HepG2 (cell line): ENCODE measurements at regions not wholly inside any gene's neighbourhood (a gene's known extent, or its start where the extent isn't known, plus 50 kb on each side); places are given as distances from the start of the nearest gene placed in this dataset.

ENCODE experiments used
- EED ChIP-seq: sonication (generic); formaldehyde crosslinking; IDR thresholded peaks from 2 replicates; pipeline ENCODE4 v1.5.0; 2020; ENCODE audit warnings: mild to moderate bottlenecking, missing genetic modification reagents
- GABPB1 ChIP-seq: IDR thresholded peaks from 2 replicates; pipeline ENCODE4 v1.6.1; 2016; ENCODE audit warnings: mild to moderate bottlenecking, missing genetic modification reagents, moderate library complexity, missing compliant biosample characterization
- KDM6A ChIP-seq: IDR thresholded peaks from 2 replicates; pipeline ENCODE4 v1.6.1; 2016; ENCODE audit warnings: low read depth
- MAFK ChIP-seq, 2 experiments: IDR thresholded peaks in 1 of 2; conservative IDR thresholded peaks in 1 of 2; 2 replicates each; pipeline ENCODE4 v1.6.1; 2011; ENCODE audit warnings: improper control_type of control experiment in 2 of 2, low read length in 2 of 2
- NR1H2 ChIP-seq: sonication (generic); formaldehyde crosslinking; IDR thresholded peaks from 2 replicates; pipeline ENCODE4 v1.8.1; 2022; ENCODE audit warnings: low read depth, missing genetic modification reagents, borderline replicate concordance
- PHF8 ChIP-seq: sonication (generic); formaldehyde crosslinking; IDR thresholded peaks from 2 replicates; pipeline ENCODE4 v1.5.0; 2020; ENCODE audit warnings: missing genetic modification reagents
- PRDM15 ChIP-seq: sonication (generic); formaldehyde crosslinking; IDR thresholded peaks from 2 replicates; pipeline ENCODE4 v1.4.0; 2020; ENCODE audit warnings: missing genetic modification reagents
- TGIF2 ChIP-seq: IDR thresholded peaks from 2 replicates; pipeline ENCODE4 v1.6.1; 2016; ENCODE audit warnings: control low read depth, missing compliant biosample characterization
- ZFP82 ChIP-seq: sonication (generic); formaldehyde crosslinking; IDR thresholded peaks from 2 replicates; pipeline ENCODE4 v1.5.1; 2020; ENCODE audit warnings: mild to moderate bottlenecking, missing genetic modification reagents, borderline replicate concordance
- ZFYVE20 ChIP-seq: sonication (generic); formaldehyde crosslinking; IDR thresholded peaks from 2 replicates; pipeline ENCODE4 v1.8.0; 2023; ENCODE audit warnings: low read depth, mild to moderate bottlenecking, moderate library complexity, missing genetic modification reagents, borderline replicate concordance
- ZNF12 ChIP-seq: sonication (generic); formaldehyde crosslinking; IDR thresholded peaks from 2 replicates; pipeline ENCODE4 v1.5.0; 2020; ENCODE audit warnings: missing genetic modification reagents
- ZNF142 ChIP-seq: sonication (generic); formaldehyde crosslinking; IDR thresholded peaks from 2 replicates; pipeline ENCODE4 v1.4.0; 2020; ENCODE audit warnings: missing genetic modification reagents
- ZNF317 ChIP-seq: sonication (generic); formaldehyde crosslinking; IDR thresholded peaks from 2 replicates; pipeline ENCODE4 v1.5.0; 2020; ENCODE audit warnings: mild to moderate bottlenecking, missing genetic modification reagents
- ZNF496 ChIP-seq: sonication (generic); formaldehyde crosslinking; IDR thresholded peaks from 2 replicates; pipeline ENCODE4 v1.8.1; 2023; ENCODE audit warnings: mild to moderate bottlenecking, moderate library complexity, missing genetic modification reagents; ENCODE audit not compliant: insufficient replicate concordance
- ZNF614 ChIP-seq: IDR thresholded peaks from 2 replicates; pipeline ENCODE4 v1.6.1; 2018; ENCODE audit warnings: missing biosample characterization, missing genetic modification reagents, inconsistent platforms, borderline replicate concordance
- TF ChIP-seq, protein P1 (sequence below): sonication (generic); formaldehyde crosslinking; IDR thresholded peaks from 2 replicates; pipeline ENCODE4 v1.4.0; 2020; ENCODE audit warnings: missing genetic modification reagents
- TF ChIP-seq, protein P2 (sequence below): sonication (generic); formaldehyde crosslinking; IDR thresholded peaks from 2 replicates; pipeline ENCODE4 v1.4.0; 2020; ENCODE audit warnings: mild to moderate bottlenecking, missing genetic modification reagents

DNA sequence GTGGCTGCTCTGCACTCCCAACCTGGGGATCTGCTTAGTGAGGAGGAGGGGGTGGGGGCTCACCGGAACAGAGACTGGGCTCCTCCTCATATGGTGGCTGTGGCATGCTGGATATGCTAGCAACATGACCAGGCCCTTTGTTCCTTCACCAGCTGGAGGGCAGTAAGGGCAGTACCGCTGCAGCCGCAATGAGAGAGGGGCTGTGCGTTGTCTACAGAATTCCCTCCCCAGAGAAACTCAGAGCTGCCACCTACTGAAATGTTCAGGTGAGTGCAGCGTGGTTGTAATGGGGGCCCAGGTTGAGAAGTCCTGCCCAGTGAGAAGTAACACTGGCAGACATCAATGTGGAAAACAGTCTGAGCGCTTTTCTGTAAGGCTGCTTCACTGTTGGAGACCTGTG lies 1211.9 kb upstream of the NXPH2 start (continued):
- no peak for TF ChIP-seq ZNF142 (CRISPR knock-in tag)
- TF ChIP-seq PHF8 (CRISPR knock-in tag), result no peak
- no peak for TF ChIP-seq ZFYVE20 (CRISPR knock-in tag)
- TF ChIP-seq NR1H2 (CRISPR knock-in tag), result no peak
- no peak for TF ChIP-seq ZNF317 (CRISPR knock-in tag)
- TF ChIP-seq, protein P1, sequence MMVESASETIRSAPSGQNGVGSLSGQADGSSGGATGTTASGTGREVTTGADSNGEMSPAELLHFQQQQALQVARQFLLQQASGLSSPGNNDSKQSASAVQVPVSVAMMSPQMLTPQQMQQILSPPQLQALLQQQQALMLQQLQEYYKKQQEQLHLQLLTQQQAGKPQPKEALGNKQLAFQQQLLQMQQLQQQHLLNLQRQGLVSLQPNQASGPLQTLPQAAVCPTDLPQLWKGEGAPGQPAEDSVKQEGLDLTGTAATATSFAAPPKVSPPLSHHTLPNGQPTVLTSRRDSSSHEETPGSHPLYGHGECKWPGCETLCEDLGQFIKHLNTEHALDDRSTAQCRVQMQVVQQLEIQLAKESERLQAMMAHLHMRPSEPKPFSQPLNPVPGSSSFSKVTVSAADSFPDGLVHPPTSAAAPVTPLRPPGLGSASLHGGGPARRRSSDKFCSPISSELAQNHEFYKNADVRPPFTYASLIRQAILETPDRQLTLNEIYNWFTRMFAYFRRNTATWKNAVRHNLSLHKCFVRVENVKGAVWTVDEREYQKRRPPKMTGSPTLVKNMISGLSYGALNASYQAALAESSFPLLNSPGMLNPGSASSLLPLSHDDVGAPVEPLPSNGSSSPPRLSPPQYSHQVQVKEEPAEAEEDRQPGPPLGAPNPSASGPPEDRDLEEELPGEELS (CRISPR knock-in tag), result no peak
- no peak for TF ChIP-seq ZNF496 (CRISPR knock-in tag)
- TF ChIP-seq ZNF614 (CRISPR knock-in tag), result no peak
- no peak for TF ChIP-seq EED (CRISPR knock-in tag)
- TF ChIP-seq TGIF2, result no peak
- TF ChIP-seq, protein P2, sequence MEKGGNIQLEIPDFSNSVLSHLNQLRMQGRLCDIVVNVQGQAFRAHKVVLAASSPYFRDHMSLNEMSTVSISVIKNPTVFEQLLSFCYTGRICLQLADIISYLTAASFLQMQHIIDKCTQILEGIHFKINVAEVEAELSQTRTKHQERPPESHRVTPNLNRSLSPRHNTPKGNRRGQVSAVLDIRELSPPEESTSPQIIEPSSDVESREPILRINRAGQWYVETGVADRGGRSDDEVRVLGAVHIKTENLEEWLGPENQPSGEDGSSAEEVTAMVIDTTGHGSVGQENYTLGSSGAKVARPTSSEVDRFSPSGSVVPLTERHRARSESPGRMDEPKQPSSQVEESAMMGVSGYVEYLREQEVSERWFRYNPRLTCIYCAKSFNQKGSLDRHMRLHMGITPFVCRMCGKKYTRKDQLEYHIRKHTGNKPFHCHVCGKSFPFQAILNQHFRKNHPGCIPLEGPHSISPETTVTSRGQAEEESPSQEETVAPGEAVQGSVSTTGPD (CRISPR knock-in tag), result no peak
- TF ChIP-seq KDM6A (CRISPR knock-in tag), result no peak
- TF ChIP-seq ZNF12 (CRISPR knock-in tag), result peak; percentile 61; the same call in 1 of the 2 replicates
- TF ChIP-seq MAFK (conservative IDR thresholded peaks at IDR 0.05 in 1 of 2, IDR thresholded peaks at IDR 0.05 in 1 of 2; ENCODE audit: low read length in 2 of 2), result no peak
- no peak for TF ChIP-seq PRDM15 (CRISPR knock-in tag)
- TF ChIP-seq GABPB1 (CRISPR knock-in tag), result no peak
- TF ChIP-seq ZFP82 (CRISPR knock-in tag), result no peak
